A549 (cell line): ENCODE measurements at regions not wholly inside any gene's neighbourhood (a gene's known extent, or its start where the extent isn't known, plus 50 kb on each side); places are given as distances from the start of the nearest gene placed in this dataset.

Experiments
- ATAC-seq, 2 experiments: fragments of 200-7000 bp in 1 of 2; fragments of >200 bp in 1 of 2; cut with Nextera tagmentation in 1 of 2; cut with Tn5 transposase in 1 of 2; 3 replicates each; pipeline versions ENCODE4 v1.8.0 to v1.9.1; 2018 to 2020; ENCODE audit warnings: mild to moderate bottlenecking in 1 of 2, moderate library complexity in 1 of 2
- CTCF ChIA-PET: fragments of 300-600 bp; sonication (Branson Sonifier 250); formaldehyde crosslinking; extraction: SDS; loops from one replicate; lab custom pipeline; 2021; ENCODE audit warnings: antibody characterized with exemption, inconsistent platforms; lab: Yijun Ruan, JAX
- POLR2A ChIA-PET: fragments of 350-600 bp; formaldehyde crosslinking; extraction: SDS; loops from one replicate; lab custom pipeline; 2021; ENCODE audit warnings: antibody characterized with exemption, inconsistent platforms; lab: Yijun Ruan, JAX
- DNase-seq, 2 experiments: peaks; one replicate each; pipeline versions ENCODE4 v3.0.0 to v3.0.0-alpha.2; 2011 to 2016; ENCODE audit warnings: low read depth in 1 of 2, low spot score in 1 of 2
- FAIRE-seq: peaks from 2 replicates; lab custom pipeline; 2011; peaks lifted over from hg19 to GRCh38; lab: Jason Lieb, UNC
- H3K27ac ChIP-seq, 2 experiments: fragments of >200 bp; sonication (Bioruptor Twin); formaldehyde crosslinking; 3 replicates each; pipeline ENCODE4 v1.5.1; 2016 to 2017
- H3K4me1 ChIP-seq: fragments of >200 bp; sonication (Bioruptor Twin); formaldehyde crosslinking; 3 replicates; pipeline ENCODE4 v1.6.1; 2016
- H3K4me2 ChIP-seq: fragments of >200 bp; sonication (Bioruptor Twin); formaldehyde crosslinking; 3 replicates; pipeline ENCODE4 v1.6.1; 2016
- H3K4me3 ChIP-seq: fragments of >200 bp; sonication (Bioruptor Twin); formaldehyde crosslinking; 3 replicates; pipeline ENCODE4 v1.5.1; 2016
- H3K9me3 ChIP-seq: fragments of >200 bp; sonication (Bioruptor Twin); formaldehyde crosslinking; 3 replicates; pipeline ENCODE4 v1.6.1; 2016
- CBX8 ChIP-seq: fragments of 200-600 bp; sonication (generic); IDR thresholded peaks from 2 replicates; pipeline ENCODE4 v1.6.1; 2016
- CHD4 ChIP-seq: fragments of 200-600 bp; sonication (generic); IDR thresholded peaks from 2 replicates; pipeline ENCODE4 v1.6.1; 2016; ENCODE audit warnings: antibody characterized with exemption, mild to moderate bottlenecking, borderline replicate concordance
- EHF ChIP-seq: fragments of 250-450 bp; sonication (Bioruptor Pico); IDR thresholded peaks from 2 replicates; pipeline ENCODE4 v1.5.0; 2020; ENCODE audit warnings: mild to moderate bottlenecking
- EP300 ChIP-seq, 2 experiments: fragments of >200 bp; sonication (Bioruptor Twin); formaldehyde crosslinking; IDR thresholded peaks; 2 replicates in 1 of 2; 3 replicates in 1 of 2; pipeline ENCODE4 v1.6.1; 2016 to 2017
- FOSB ChIP-seq: fragments of 250-450 bp; sonication (Bioruptor Pico); IDR thresholded peaks from 2 replicates; pipeline ENCODE4 v1.5.0; 2020; ENCODE audit warnings: mild to moderate bottlenecking, moderate library complexity
- FOXS1 ChIP-seq: fragments of 250-450 bp; sonication (Bioruptor Pico); IDR thresholded peaks from 2 replicates; pipeline ENCODE4 v1.5.0; 2020; ENCODE audit warnings: mild to moderate bottlenecking, moderate library complexity
- HES2 ChIP-seq: fragments of >200 bp; sonication (Bioruptor Twin); formaldehyde crosslinking; IDR thresholded peaks from 2 replicates; pipeline ENCODE4 v1.6.1; 2016
- HEYL ChIP-seq: fragments of 250-450 bp; sonication (Bioruptor Pico); IDR thresholded peaks from 2 replicates; pipeline ENCODE4 v1.8.0; 2021; ENCODE audit warnings: mild to moderate bottlenecking, moderate library complexity
- HMGXB4 ChIP-seq: fragments of 250-450 bp; sonication (Bioruptor Pico); IDR thresholded peaks from 2 replicates; pipeline ENCODE4 v1.5.0; 2021; ENCODE audit warnings: mild to moderate bottlenecking, moderate library complexity, borderline replicate concordance
- HOXB13 ChIP-seq: fragments of 250-450 bp; sonication (Bioruptor Pico); IDR thresholded peaks from 2 replicates; pipeline ENCODE4 v1.5.0; 2020; ENCODE audit warnings: low read depth, mild to moderate bottlenecking, moderate library complexity
- HOXB5 ChIP-seq: fragments of 250-450 bp; sonication (Bioruptor Pico); IDR thresholded peaks from 2 replicates; pipeline ENCODE4 v1.5.0; 2020; ENCODE audit warnings: mild to moderate bottlenecking, moderate library complexity
- JUN ChIP-seq, 2 experiments: fragments of >200 bp; sonication (Bioruptor Twin); formaldehyde crosslinking; IDR thresholded peaks; 2 replicates in 1 of 2; 3 replicates in 1 of 2; pipeline ENCODE4 v1.6.1; 2016 to 2017
- JUNB ChIP-seq: fragments of >200 bp; sonication (Bioruptor Twin); formaldehyde crosslinking; IDR thresholded peaks from 2 replicates; pipeline ENCODE4 v1.6.1; 2016
- MAZ ChIP-seq: fragments of 150-350 bp; IDR thresholded peaks from 2 replicates; pipeline ENCODE4 v1.6.1; 2014; ENCODE audit warnings: antibody characterized with exemption, low read depth, low read length, borderline replicate concordance
- MYC ChIP-seq: IDR thresholded peaks from 2 replicates; pipeline ENCODE4 v1.6.1; 2012; ENCODE audit warnings: mild to moderate bottlenecking, inconsistent platforms, low read length, improper control_type of control experiment, borderline replicate concordance
- NFE2L2 ChIP-seq: fragments of 150-350 bp; conservative IDR thresholded peaks from 2 replicates; pipeline ENCODE4 v1.6.1; 2014; ENCODE audit warnings: low read length
- NPAS2 ChIP-seq: fragments of 250-450 bp; sonication (Bioruptor Pico); IDR thresholded peaks from 2 replicates; pipeline ENCODE4 v1.8.0; 2022; ENCODE audit warnings: mild to moderate bottlenecking, moderate library complexity, borderline replicate concordance
- NR3C1 ChIP-seq: fragments of >200 bp; sonication (Bioruptor Twin); formaldehyde crosslinking; IDR thresholded peaks from 3 replicates; pipeline ENCODE4 v1.6.1; 2017
- POLR2A ChIP-seq: IDR thresholded peaks from 2 replicates; pipeline ENCODE4 v1.6.1; 2012; ENCODE audit warnings: mild to moderate bottlenecking, low read length
- RAD21 ChIP-seq, 2 experiments: fragments of >200 bp in 1 of 2; sonication (Bioruptor Twin) in 1 of 2; formaldehyde crosslinking in 1 of 2; IDR thresholded peaks in 1 of 2; conservative IDR thresholded peaks in 1 of 2; 2 replicates in 1 of 2; 3 replicates in 1 of 2; pipeline ENCODE4 v1.6.1; 2012 to 2018; ENCODE audit warnings: inconsistent platforms in 1 of 2
- RCOR1 ChIP-seq: fragments of 150-350 bp; IDR thresholded peaks from 2 replicates; pipeline ENCODE4 v1.6.1; 2014; ENCODE audit warnings: antibody characterized with exemption, low read length, low read depth
- REST ChIP-seq: fragments of 200-600 bp; sonication (generic); IDR thresholded peaks from 2 replicates; pipeline ENCODE4 v1.6.1; 2016; ENCODE audit warnings: antibody characterized with exemption, mild to moderate bottlenecking, moderate library complexity
- RFX5 ChIP-seq: fragments of 450-650 bp; IDR thresholded peaks from 2 replicates; pipeline ENCODE4 v1.7.1; 2014; ENCODE audit warnings: antibody characterized with exemption, mild to moderate bottlenecking, moderate library complexity
- SREBF2 ChIP-seq: fragments of 450-650 bp; IDR thresholded peaks from 2 replicates; pipeline ENCODE4 v1.6.1; 2014; ENCODE audit warnings: mild to moderate bottlenecking, moderate library complexity
- USF2 ChIP-seq: fragments of 450-650 bp; IDR thresholded peaks from 2 replicates; pipeline ENCODE4 v1.6.1; 2014; ENCODE audit warnings: antibody characterized with exemption
- ZC3H11A ChIP-seq: fragments of 450-650 bp; IDR thresholded peaks from 2 replicates; pipeline ENCODE4 v1.6.1; 2014; ENCODE audit warnings: antibody characterized with exemption, mild to moderate bottlenecking
- ZFP36 ChIP-seq: fragments of 450-650 bp; IDR thresholded peaks from 2 replicates; pipeline ENCODE4 v1.6.1; 2014; ENCODE audit warnings: borderline replicate concordance; ENCODE audit not compliant: partially characterized antibody
- ZNF302 ChIP-seq: fragments of 250-450 bp; sonication (Bioruptor Pico); IDR thresholded peaks from 2 replicates; pipeline ENCODE4 v1.9.0; 2021; ENCODE audit warnings: inconsistent platforms, mild to moderate bottlenecking, moderate library complexity
- ZSCAN20 ChIP-seq: fragments of 250-450 bp; sonication (Bioruptor Pico); IDR thresholded peaks from 2 replicates; pipeline ENCODE4 v1.8.0; 2022; ENCODE audit warnings: mild to moderate bottlenecking, moderate library complexity
- WGBS: methylation state at CpG from one replicate; pipeline ENCODE4 v1.1.6; 2017; ENCODE audit errors: missing lambda C conversion rate; 5-methylcytosine and 5-hydroxymethylcytosine counted together

GRCh38 chr14:51307551-51307950 lies 67.5 kb downstream of the TMX1 start:
- Histone ChIP-seq H3K27ac (no peak overlapping the region), H3K4me3 (no peak overlapping the region), H3K4me1 (peaks cover 14% of the 10 kb centered on the region), H3K4me2 (no peak overlapping the region), H3K9me3 (no peaks in the 10 kb centered on the region)
- ATAC-seq, result no peak
- CTCF ChIA-PET, result interaction anchor here (1.5 kb wide), 1 partner anchor 24 kb away, joined by 4 read pairs; no protein-coding TSS in a partner anchor
- WGBS, result 93% methylated on average over 1 of the region's 1 CpG
- no peak for DNase-seq
- POLR2A ChIA-PET, result no interaction called here
- peak; percentile 43 for FAIRE-seq
- TF ChIP-seq CHD4, result no peak
- no peak for TF ChIP-seq USF2
- TF ChIP-seq ZSCAN20 (CRISPR knock-in tag), result no peak
- no peak for TF ChIP-seq NPAS2
- TF ChIP-seq SREBF2, result no peak

GRCh38 chr14:51308866-51309265 lies 68.8 kb downstream of the TMX1 start:
- no peak for DNase-seq
- no peaks in the 10 kb centered on the region for H3K9me3 ChIP-seq
- H3K4me1 ChIP-seq, result peaks cover 14% of the 10 kb centered on the region
- no peak overlapping the region for H3K4me3 ChIP-seq
- no peak for TF ChIP-seq RFX5
- no peak for TF ChIP-seq HEYL (CRISPR knock-in tag)
- no peak for TF ChIP-seq HOXB5 (CRISPR knock-in tag)
- no peak for TF ChIP-seq EP300 (IDR thresholded peaks at IDR 0.05)
- no peak for TF ChIP-seq RAD21 (conservative IDR thresholded peaks at IDR 0.05 in 1 of 2, IDR thresholded peaks at IDR 0.05 in 1 of 2)
- TF ChIP-seq MYC, result no peak
- TF ChIP-seq JUNB, result no peak
- ChIA-PET POLR2A (no interaction called here), CTCF (interaction anchor here (1.0 to 1.5 kb wide), 2 partner anchors 25 to 471 kb away, joined by 3 to 4 read pairs; no protein-coding TSS in a partner anchor)
- ATAC-seq, result no peak
- FAIRE-seq, result no peak
- H3K4me2 ChIP-seq, result no peak overlapping the region
- H3K27ac ChIP-seq, result no peak overlapping the region

GRCh38 chr14:51310505-51310944 lies 70.5 kb downstream of the TMX1 start:
- FAIRE-seq, result no peak
- CTCF ChIA-PET, result no interaction called here

GRCh38 chr14:51314321-51315015 lies 74.4 kb downstream of the TMX1 start:
- Histone ChIP-seq H3K4me1 (no peaks in the 10 kb centered on the region), H3K4me3 (no peak overlapping the region), H3K27ac (no peak overlapping the region), H3K4me2 (no peak overlapping the region), H3K9me3 (no peaks in the 10 kb centered on the region)
- WGBS, result 76% methylated on average over 4 of the region's 4 CpGs
- POLR2A ChIA-PET, result no interaction called here
- DNase-seq, result no peak
- CTCF ChIA-PET, result interaction anchor here (1.5 kb wide), 1 partner anchor 32 kb away, joined by 5 read pairs; no protein-coding TSS in a partner anchor
- no peak for ATAC-seq
- FAIRE-seq, result no peak
- TF ChIP-seq CBX8 (no peak), ZSCAN20 (CRISPR knock-in tag) (no peak), HMGXB4 (CRISPR knock-in tag) (no peak), REST (no peak), RCOR1 (no peak), ZNF302 (CRISPR knock-in tag) (no peak), HEYL (CRISPR knock-in tag) (no peak), NR3C1 (no peak), ZFP36 (no peak), JUN (IDR thresholded peaks at IDR 0.05) (no peak), CHD4 (no peak)

More at GRCh38 chr14:51310505-51310944, 70.5 kb downstream of the TMX1 start:
- POLR2A ChIA-PET, result no interaction called here
- Histone ChIP-seq H3K9me3 (no peaks in the 10 kb centered on the region), H3K4me3 (no peak overlapping the region), H3K4me2 (no peak overlapping the region), H3K27ac (no peak overlapping the region), H3K4me1 (peaks cover 2% of the 10 kb centered on the region; the same call in 1 of the 3 replicates)
- ATAC-seq, result no peak
- 83% methylated on average over 1 of the region's 1 CpG for WGBS
- TF ChIP-seq HOXB13 (CRISPR knock-in tag) (no peak), MAZ (no peak), FOXS1 (no peak), ZC3H11A (no peak), HES2 (no peak), EHF (CRISPR knock-in tag) (no peak), NFE2L2 (no peak), POLR2A (no peak), FOSB (CRISPR knock-in tag) (no peak)
- no peak for DNase-seq
